Endothelial cell of umbilical vein (primary cell): ENCODE measurements at regions not wholly inside any gene's neighbourhood (a gene's known extent, or its start where the extent isn't known, plus 50 kb on each side); places are given as distances from the start of the nearest gene placed in this dataset.

Experiments used
- EZH2 ChIP-seq: IDR thresholded peaks from 2 replicates; pipeline ENCODE4 v1.6.1; 2012; ENCODE audit warnings: borderline replicate concordance, low read depth, mild to moderate bottlenecking, moderate library complexity, low read length, inconsistent platforms; ENCODE audit not compliant: severe bottlenecking
- FOS ChIP-seq: IDR thresholded peaks from 2 replicates; pipeline ENCODE4 v1.6.1; 2011; ENCODE audit warnings: mild to moderate bottlenecking, low read length, moderate library complexity, borderline replicate concordance; ENCODE audit not compliant: insufficient read depth
- POLR2A ChIP-seq: IDR thresholded peaks from 2 replicates; pipeline ENCODE4 v1.6.1; 2012; ENCODE audit warnings: low read depth, mild to moderate bottlenecking, control low read depth, low read length
- TF ChIP-seq, protein P1 (sequence below), 2 donors: IDR thresholded peaks; 1 replicate in 1 of 2; 2 replicates in 1 of 2; pipeline ENCODE4 v1.5.1; 2011; ENCODE audit warnings: low read length in 2 of 2, mild to moderate bottlenecking in 2 of 2, moderate library complexity in 2 of 2, control low read depth in 1 of 2, inconsistent platforms in 1 of 2, low read depth in 1 of 2; ENCODE audit not compliant: insufficient read depth in 1 of 2; ENCODE audit errors: extremely low read depth in 1 of 2

DNA sequence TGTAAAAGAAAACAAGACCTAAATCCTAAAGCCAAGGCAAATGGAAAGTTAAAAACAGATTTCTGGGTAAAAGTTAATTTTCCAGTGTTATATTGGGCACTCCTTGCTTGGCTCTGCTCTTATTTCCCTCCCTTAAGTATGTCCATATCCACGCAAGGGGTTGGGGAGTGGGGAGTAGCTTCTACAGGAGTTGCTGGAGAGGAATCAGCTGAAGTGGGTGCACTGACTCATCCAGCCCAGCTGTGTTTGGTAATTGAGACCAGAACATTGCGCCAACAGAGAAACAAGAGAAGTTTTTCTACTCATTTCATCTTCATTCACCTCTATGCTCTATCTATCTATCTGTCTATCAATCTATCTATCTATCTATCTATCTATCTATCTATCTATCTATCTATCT is 298.4 kb upstream of the PDGFD start:
- TF ChIP-seq, protein P1, sequence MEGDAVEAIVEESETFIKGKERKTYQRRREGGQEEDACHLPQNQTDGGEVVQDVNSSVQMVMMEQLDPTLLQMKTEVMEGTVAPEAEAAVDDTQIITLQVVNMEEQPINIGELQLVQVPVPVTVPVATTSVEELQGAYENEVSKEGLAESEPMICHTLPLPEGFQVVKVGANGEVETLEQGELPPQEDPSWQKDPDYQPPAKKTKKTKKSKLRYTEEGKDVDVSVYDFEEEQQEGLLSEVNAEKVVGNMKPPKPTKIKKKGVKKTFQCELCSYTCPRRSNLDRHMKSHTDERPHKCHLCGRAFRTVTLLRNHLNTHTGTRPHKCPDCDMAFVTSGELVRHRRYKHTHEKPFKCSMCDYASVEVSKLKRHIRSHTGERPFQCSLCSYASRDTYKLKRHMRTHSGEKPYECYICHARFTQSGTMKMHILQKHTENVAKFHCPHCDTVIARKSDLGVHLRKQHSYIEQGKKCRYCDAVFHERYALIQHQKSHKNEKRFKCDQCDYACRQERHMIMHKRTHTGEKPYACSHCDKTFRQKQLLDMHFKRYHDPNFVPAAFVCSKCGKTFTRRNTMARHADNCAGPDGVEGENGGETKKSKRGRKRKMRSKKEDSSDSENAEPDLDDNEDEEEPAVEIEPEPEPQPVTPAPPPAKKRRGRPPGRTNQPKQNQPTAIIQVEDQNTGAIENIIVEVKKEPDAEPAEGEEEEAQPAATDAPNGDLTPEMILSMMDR (IDR thresholded peaks at IDR 0.05; ENCODE audit: extremely low read depth in 1 of 2, insufficient read depth in 1 of 2, low read depth in 1 of 2, low read length in 2 of 2), result no peak
- no peak for TF ChIP-seq EZH2
- no peak for TF ChIP-seq POLR2A
- TF ChIP-seq FOS, result no peak
